ENCODE measurements at regions not wholly inside any gene's neighbourhood (a gene's known extent, or its start where the extent isn't known, plus 50 kb on each side); places are given as distances from the start of the nearest gene placed in this dataset.

DNA sequence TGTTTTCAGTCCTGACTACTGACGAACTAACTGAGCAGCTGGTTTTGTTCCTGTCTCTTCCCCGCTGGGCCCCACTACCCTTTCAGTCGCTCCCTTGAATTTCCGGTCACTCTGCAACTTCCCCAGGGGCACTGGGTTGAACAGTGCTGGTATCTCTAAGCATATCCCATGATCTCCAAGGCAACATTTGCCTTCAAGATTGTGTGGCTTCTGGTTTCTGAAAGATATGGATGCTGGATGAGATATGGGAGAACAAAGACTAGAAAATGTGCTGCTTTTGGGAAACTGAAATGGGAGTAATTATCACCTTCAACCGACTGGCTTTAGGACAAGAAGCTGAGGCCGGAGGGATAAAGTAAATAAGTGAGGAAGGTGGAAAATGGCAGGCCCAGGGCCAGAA, 258.2 kb upstream of the PIK3R1 start:
- TF ChIP-seq, protein P1, sequence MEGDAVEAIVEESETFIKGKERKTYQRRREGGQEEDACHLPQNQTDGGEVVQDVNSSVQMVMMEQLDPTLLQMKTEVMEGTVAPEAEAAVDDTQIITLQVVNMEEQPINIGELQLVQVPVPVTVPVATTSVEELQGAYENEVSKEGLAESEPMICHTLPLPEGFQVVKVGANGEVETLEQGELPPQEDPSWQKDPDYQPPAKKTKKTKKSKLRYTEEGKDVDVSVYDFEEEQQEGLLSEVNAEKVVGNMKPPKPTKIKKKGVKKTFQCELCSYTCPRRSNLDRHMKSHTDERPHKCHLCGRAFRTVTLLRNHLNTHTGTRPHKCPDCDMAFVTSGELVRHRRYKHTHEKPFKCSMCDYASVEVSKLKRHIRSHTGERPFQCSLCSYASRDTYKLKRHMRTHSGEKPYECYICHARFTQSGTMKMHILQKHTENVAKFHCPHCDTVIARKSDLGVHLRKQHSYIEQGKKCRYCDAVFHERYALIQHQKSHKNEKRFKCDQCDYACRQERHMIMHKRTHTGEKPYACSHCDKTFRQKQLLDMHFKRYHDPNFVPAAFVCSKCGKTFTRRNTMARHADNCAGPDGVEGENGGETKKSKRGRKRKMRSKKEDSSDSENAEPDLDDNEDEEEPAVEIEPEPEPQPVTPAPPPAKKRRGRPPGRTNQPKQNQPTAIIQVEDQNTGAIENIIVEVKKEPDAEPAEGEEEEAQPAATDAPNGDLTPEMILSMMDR (IDR thresholded peaks at IDR 0.05), result no peak
- TF ChIP-seq POLR2A (IDR thresholded peaks at IDR 0.05) (no peak), POLR2AphosphoS5 (IDR thresholded peaks at IDR 0.05; ENCODE audit: insufficient read depth in 1 of 2, low read depth in 1 of 2) (no peak)

Measured in vagina (tissue), 2 donors.